MM.1S (cell line): ENCODE measurements at regions not wholly inside any gene's neighbourhood (a gene's known extent, or its start where the extent isn't known, plus 50 kb on each side); places are given as distances from the start of the nearest gene placed in this dataset.

Experiments
- EZH2phosphoT487 ChIP-seq: fragments of 300-600 bp; sonication (generic); IDR thresholded peaks from 2 replicates; pipeline ENCODE4 v1.6.1; 2018; ENCODE audit warnings: antibody characterized with exemption, low read length
- TF ChIP-seq, protein P1 (sequence below): fragments of 300-600 bp; sonication (generic); IDR thresholded peaks from 2 replicates; pipeline ENCODE4 v1.5.1; 2016; ENCODE audit warnings: antibody characterized with exemption, low read length, mixed read lengths

DNA sequence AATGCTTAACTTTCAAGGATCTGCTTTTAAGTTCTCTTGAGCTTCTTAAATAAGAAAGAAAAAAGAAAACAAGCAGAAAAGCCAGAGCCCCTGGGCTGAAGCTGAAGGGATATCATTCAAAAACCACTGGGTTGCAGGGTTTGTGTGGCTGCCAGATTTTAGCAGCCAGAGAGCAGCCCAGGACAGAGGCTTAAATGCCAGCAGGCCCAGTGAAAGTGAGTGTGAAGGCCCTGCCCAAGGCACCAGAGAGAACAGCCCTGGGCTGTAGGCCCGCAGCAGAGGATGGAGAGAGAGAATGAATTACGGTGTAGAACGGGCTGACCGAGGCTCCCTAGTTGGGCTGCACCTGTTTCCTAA lies 106.3 kb upstream of the BOC start:
- TF ChIP-seq EZH2phosphoT487: no peak
- TF ChIP-seq, protein P1, sequence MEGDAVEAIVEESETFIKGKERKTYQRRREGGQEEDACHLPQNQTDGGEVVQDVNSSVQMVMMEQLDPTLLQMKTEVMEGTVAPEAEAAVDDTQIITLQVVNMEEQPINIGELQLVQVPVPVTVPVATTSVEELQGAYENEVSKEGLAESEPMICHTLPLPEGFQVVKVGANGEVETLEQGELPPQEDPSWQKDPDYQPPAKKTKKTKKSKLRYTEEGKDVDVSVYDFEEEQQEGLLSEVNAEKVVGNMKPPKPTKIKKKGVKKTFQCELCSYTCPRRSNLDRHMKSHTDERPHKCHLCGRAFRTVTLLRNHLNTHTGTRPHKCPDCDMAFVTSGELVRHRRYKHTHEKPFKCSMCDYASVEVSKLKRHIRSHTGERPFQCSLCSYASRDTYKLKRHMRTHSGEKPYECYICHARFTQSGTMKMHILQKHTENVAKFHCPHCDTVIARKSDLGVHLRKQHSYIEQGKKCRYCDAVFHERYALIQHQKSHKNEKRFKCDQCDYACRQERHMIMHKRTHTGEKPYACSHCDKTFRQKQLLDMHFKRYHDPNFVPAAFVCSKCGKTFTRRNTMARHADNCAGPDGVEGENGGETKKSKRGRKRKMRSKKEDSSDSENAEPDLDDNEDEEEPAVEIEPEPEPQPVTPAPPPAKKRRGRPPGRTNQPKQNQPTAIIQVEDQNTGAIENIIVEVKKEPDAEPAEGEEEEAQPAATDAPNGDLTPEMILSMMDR: no peak
